ENCODE measurements at regions not wholly inside any gene's neighbourhood (a gene's known extent, or its start where the extent isn't known, plus 50 kb on each side); places are given as distances from the start of the nearest gene placed in this dataset.
"Not testable (repeated sequence)": the region's sequence is repeated elsewhere in the genome, so short reads cannot be mapped to it uniquely, and the experiment has no call there.

GRCh38 chrX:55813150-55813549 is 95.6 kb downstream of the RRAGB start:
- DNase-seq, result no peak

- no peak for DNase-seq
Measured at GRCh38 chrX:55815546-55815945, 98.0 kb downstream of the RRAGB start.

DNA sequence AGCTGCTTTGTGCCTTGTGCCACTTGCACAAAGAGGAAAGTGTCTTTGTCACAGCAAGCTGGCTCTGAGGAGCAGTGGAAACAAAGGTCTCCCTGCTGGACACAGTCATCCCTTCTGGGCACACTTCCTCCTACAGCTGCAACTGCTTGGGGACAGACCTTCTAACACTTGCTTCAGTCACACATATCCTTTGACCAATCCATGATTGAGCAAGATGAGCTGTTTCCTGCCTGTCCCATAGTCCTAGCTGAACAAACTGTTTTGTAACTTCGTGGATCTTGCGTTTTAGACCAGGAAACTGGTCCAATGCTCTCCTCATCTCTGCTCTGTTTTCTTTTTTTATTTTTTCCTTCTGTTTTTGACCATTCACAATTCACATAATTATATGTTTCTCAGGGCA is 98.5 kb downstream of the RRAGB start:
- no peak for DNase-seq

GRCh38 chrX:55818673-55819375 is 101.3 kb downstream of the RRAGB start:
- no peak for DNase-seq

- no peak for DNase-seq
Measured at GRCh38 chrX:55839485-55839884, 121.9 kb downstream of the RRAGB start.

GRCh38 chrX:55841962-55842752 is 124.6 kb downstream of the RRAGB start:
- DNase-seq, result no peak

DNA sequence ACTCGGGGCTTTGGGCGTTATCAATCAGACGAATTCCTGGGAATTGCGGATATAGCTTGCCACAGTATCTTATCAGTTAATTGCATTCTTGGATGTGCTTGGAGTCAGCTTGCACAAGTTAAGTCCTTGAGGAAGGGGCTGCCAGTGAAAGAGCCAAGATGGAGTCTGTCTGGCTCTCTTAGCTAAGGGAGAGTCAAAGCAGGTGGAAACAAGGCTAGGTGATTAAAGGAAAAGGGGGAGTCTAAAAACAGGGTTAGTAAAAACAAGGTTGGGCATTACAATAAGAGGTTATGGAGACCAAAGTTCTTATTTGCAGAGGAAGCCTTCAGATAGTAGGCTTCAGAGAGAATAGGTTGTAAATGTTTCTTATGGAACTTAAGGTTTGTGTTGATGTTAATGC is 149.2 kb downstream of the RRAGB start:
- DNase-seq, result not testable (repeated sequence)

GRCh38 chrX:55867181-55867651 is 149.7 kb downstream of the RRAGB start:
- no peak for DNase-seq

- DNase-seq, result no peak
Measured at GRCh38 chrX:55867708-55868107, 150.2 kb downstream of the RRAGB start.

DNA sequence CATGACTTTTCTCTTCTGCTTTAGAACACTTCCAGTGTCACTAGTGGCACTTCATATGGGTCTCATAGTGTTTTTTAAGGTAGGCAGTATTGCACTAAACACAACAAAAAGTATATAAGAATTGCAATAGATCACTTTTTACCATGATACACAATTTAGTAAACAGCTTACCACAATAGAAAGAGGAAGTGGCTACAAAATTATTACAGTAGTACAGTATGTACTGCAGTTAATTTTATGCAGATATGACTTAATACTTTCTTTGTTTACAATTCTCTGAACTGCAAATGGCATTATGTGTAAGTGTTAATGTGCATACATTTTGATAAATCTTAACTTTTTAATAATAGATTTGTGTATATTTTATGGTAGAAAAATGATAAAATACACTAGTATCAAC is 157.3 kb downstream of the RRAGB start:
- DNase-seq, result no peak

- not testable (repeated sequence) for DNase-seq
Measured at GRCh38 chrX:55883541-55883940, 166.0 kb downstream of the RRAGB start.

- peak; percentile 14 to 27 for DNase-seq
Measured at GRCh38 chrX:55907968-55908607, 190.5 kb downstream of the RRAGB start.

- no peak for DNase-seq
Measured at GRCh38 chrX:55908661-55909212, 191.2 kb downstream of the RRAGB start.

- no peak for DNase-seq
Measured at GRCh38 chrX:55919367-55920221, 202.0 kb downstream of the RRAGB start.

GRCh38 chrX:55924574-55924973 is 207.0 kb downstream of the RRAGB start:
- DNase-seq, result no peak

- DNase-seq, result not testable (repeated sequence)
Measured at GRCh38 chrX:55928529-55928928, 211.0 kb downstream of the RRAGB start.

All from stimulated activated CD4-positive, alpha-beta T cell treated with anti-CD3 and anti-CD28 coated beads, Interleukin-4, amount 100 ng/mL, for 4 hours (primary cell).